ENCODE measurements at regions not wholly inside any gene's neighbourhood (a gene's known extent, or its start where the extent isn't known, plus 50 kb on each side); places are given as distances from the start of the nearest gene placed in this dataset.

DNA sequence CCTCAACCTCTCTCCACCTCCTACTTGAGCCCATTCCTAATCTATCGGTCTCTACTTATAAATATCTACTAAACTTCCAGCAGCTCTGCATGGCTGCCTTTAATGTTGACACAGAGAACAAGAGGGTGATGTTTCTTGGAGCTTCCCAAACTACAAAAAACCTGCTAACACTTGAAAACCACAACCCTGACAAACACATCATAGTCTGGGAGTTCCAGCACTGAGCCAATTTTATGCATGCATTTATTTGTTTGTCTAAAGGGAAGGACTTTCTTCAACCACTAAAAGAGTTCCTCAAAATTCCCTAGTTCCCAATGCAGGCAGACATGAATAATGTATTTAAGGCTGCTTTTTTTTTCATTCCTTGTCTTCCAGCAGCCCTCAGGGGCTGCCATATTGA lies 331.8 kb upstream of the XYLT1 start:
- ChIA-PET CTCF (interaction anchor here (0.6 kb wide), 1 partner anchor 34 kb away, joined by 3 read pairs; no protein-coding TSS in a partner anchor), POLR2A (no interaction called here)
- WGBS (ENCODE audit: insufficient coverage): 100% methylated on average over 1 of the region's 1 CpG
- H3K4me1 ChIP-seq (ENCODE audit: control extremely low read depth in 1 of 4, control insufficient read depth in 4 of 4, insufficient read depth in 4 of 4, low read length in 3 of 4): no peaks in the 10 kb centered on the region
- H3K36me3 ChIP-seq (ENCODE audit: control insufficient read depth in 4 of 4, insufficient read depth in 4 of 4, low read length in 3 of 4): no peaks in the 10 kb centered on the region
- DNase-seq: no peak
- H3K4me3 ChIP-seq (ENCODE audit: control insufficient read depth in 1 of 7, extremely low read depth in 1 of 7, insufficient read depth in 4 of 7, low read depth in 2 of 7, low read length in 6 of 7): no peak overlapping the region
- H3K27ac ChIP-seq (ENCODE audit: insufficient read depth in 1 of 2, low read depth in 1 of 2, low read length in 2 of 2, poor library complexity in 1 of 2, severe bottlenecking in 2 of 2): no peak overlapping the region
- H3K9me3 ChIP-seq (ENCODE audit: control extremely low read depth in 1 of 5, control insufficient read depth in 4 of 5, insufficient read depth in 2 of 5, low read depth in 1 of 5, low read length in 4 of 5): no peaks in the 10 kb centered on the region
- peaks cover 0 to 12% (median 3%) of the 10 kb centered on the region in 5 experiments for H3K27me3 ChIP-seq (replicated peaks in 2 of 5; ENCODE audit: control insufficient read depth in 4 of 5, insufficient read depth in 5 of 5, low read length in 4 of 5)

DNA sequence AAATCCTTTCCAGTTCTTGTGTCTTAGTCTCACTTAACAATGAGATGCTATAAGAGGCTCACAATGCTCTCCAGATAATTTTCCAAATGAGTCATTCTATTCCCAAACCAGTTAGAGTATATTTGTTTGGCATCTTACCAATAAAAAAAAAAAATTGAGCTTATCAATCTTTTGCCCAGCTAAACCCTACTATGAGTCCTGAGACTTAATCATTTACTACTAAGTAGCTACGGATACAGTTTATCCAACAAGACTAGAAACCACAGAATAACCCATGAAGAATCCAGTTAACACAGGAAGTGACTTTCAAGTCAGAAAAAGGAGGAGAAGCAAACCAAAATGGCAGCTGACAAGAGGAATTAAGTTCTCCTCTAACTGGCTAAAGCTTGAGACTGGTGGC lies 330.3 kb upstream of the XYLT1 start:
- 100% methylated on average over 1 of the region's 1 CpG for WGBS (ENCODE audit: insufficient coverage)
- H3K4me1 ChIP-seq (ENCODE audit: control extremely low read depth in 1 of 4, control insufficient read depth in 4 of 4, insufficient read depth in 4 of 4, low read length in 3 of 4): no peaks in the 10 kb centered on the region
- no peak overlapping the region for H3K4me3 ChIP-seq (ENCODE audit: control insufficient read depth in 1 of 7, extremely low read depth in 1 of 7, insufficient read depth in 4 of 7, low read depth in 2 of 7, low read length in 6 of 7)
- ChIA-PET CTCF (no interaction called here), POLR2A (interaction anchor here (0.6 kb wide), 1 partner anchor 26 kb away, joined by 3 read pairs; no protein-coding TSS in a partner anchor)
- no peaks in the 10 kb centered on the region for H3K36me3 ChIP-seq (ENCODE audit: control insufficient read depth in 4 of 4, insufficient read depth in 4 of 4, low read length in 3 of 4)
- H3K27ac ChIP-seq (ENCODE audit: insufficient read depth in 1 of 2, low read depth in 1 of 2, low read length in 2 of 2, poor library complexity in 1 of 2, severe bottlenecking in 2 of 2): no peak overlapping the region
- H3K9me3 ChIP-seq (ENCODE audit: control extremely low read depth in 1 of 5, control insufficient read depth in 4 of 5, insufficient read depth in 2 of 5, low read depth in 1 of 5, low read length in 4 of 5): no peaks in the 10 kb centered on the region
- H3K27me3 ChIP-seq (replicated peaks in 2 of 5; ENCODE audit: control insufficient read depth in 4 of 5, insufficient read depth in 5 of 5, low read length in 4 of 5): peaks cover 0 to 9% (median 3%) of the 10 kb centered on the region in 5 experiments
- DNase-seq: no peak

DNA sequence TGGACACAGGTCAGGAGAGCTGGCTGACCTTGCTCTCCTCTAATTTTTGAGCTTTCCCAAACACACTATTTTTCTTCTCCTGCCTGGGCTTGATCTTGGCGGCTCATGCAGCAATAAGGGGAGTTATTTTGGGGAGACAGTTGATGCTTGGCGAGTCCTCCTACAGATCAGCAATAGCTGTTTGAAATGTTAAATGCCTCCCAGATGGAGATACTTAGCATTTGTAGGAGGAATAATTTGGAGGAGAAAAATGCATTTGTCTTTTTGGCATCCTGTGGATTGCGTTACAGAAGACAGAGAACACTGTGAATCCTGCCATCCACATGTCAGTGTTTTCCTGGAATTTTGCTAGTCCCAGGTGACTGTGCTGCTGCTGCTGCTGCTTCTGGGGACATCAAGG lies 328.0 kb upstream of the XYLT1 start:
- Histone ChIP-seq H3K27me3 (replicated peaks in 2 of 5; ENCODE audit: control insufficient read depth in 4 of 5, insufficient read depth in 5 of 5, low read length in 4 of 5) (peaks cover 0 to 5% (median 0%) of the 10 kb centered on the region in 5 experiments), H3K36me3 (ENCODE audit: control insufficient read depth in 4 of 4, insufficient read depth in 4 of 4, low read length in 3 of 4) (no peaks in the 10 kb centered on the region), H3K4me1 (ENCODE audit: control extremely low read depth in 1 of 4, control insufficient read depth in 4 of 4, insufficient read depth in 4 of 4, low read length in 3 of 4) (no peaks in the 10 kb centered on the region), H3K9me3 (ENCODE audit: control extremely low read depth in 1 of 5, control insufficient read depth in 4 of 5, insufficient read depth in 2 of 5, low read depth in 1 of 5, low read length in 4 of 5) (no peaks in the 10 kb centered on the region), H3K27ac (ENCODE audit: insufficient read depth in 1 of 2, low read depth in 1 of 2, low read length in 2 of 2, poor library complexity in 1 of 2, severe bottlenecking in 2 of 2) (no peak overlapping the region), H3K4me3 (ENCODE audit: control insufficient read depth in 1 of 7, extremely low read depth in 1 of 7, insufficient read depth in 4 of 7, low read depth in 2 of 7, low read length in 6 of 7) (no peak overlapping the region)
- WGBS (ENCODE audit: insufficient coverage): 87% methylated on average over 2 of the region's 3 CpGs
- DNase-seq: no peak
- ChIA-PET POLR2A (no interaction called here), CTCF (no interaction called here)

DNA sequence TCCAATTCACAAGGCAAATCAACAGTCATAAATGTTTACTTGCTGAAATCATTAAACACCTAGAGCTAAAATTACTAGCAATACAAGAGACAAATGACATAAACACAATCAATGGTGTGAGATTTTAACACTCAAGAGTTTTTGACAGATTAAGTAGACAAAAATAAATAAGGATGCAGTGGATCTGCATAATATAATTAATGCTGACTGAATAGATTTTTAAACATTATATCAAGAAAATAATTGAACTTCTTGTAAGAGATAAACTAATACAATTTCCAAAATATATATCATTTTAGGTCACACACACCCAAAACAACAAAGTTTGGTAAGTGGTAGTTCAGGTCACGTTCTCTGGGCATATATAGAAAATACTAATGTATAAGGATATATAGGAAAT lies 322.6 kb upstream of the XYLT1 start:
- Histone ChIP-seq H3K4me3 (ENCODE audit: control insufficient read depth in 1 of 7, extremely low read depth in 1 of 7, insufficient read depth in 4 of 7, low read depth in 2 of 7, low read length in 6 of 7) (no peak overlapping the region), H3K9me3 (ENCODE audit: control extremely low read depth in 1 of 5, control insufficient read depth in 4 of 5, insufficient read depth in 2 of 5, low read depth in 1 of 5, low read length in 4 of 5) (no peaks in the 10 kb centered on the region), H3K4me1 (ENCODE audit: control extremely low read depth in 1 of 4, control insufficient read depth in 4 of 4, insufficient read depth in 4 of 4, low read length in 3 of 4) (no peaks in the 10 kb centered on the region), H3K27ac (ENCODE audit: insufficient read depth in 1 of 2, low read depth in 1 of 2, low read length in 2 of 2, poor library complexity in 1 of 2, severe bottlenecking in 2 of 2) (no peak overlapping the region), H3K36me3 (ENCODE audit: control insufficient read depth in 4 of 4, insufficient read depth in 4 of 4, low read length in 3 of 4) (no peaks in the 10 kb centered on the region), H3K27me3 (replicated peaks in 2 of 5; ENCODE audit: control insufficient read depth in 4 of 5, insufficient read depth in 5 of 5, low read length in 4 of 5) (peaks cover 0 to 2% (median 0%) of the 10 kb centered on the region in 5 experiments)
- ChIA-PET POLR2A (no interaction called here), CTCF (interaction anchor here (1.2 kb wide), 1 partner anchor 18 kb away, joined by 3 read pairs; no protein-coding TSS in a partner anchor)
- no peak for DNase-seq
- no CpG with 5 or more reads among the region's 1 CpG for WGBS (ENCODE audit: insufficient coverage)

DNA sequence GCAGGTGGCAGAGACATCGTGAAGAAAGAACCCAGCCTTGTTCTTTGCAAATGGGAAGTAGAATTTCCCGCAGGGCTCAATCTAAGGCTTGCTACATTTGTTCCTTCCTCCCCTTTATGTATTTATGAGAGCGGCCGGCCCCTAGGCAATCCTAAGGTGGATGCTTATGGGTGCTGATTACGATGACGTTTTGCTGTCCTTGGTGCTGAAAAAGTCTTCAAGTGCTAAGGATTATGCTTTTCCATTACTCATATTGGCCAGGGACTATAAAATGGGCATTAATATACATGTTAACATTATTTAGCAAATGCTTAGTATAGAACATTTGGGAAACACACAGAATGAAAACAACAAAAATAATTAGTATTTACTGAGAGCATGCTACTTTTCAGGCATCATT lies 313.3 kb upstream of the XYLT1 start:
- Histone ChIP-seq H3K4me3 (ENCODE audit: control insufficient read depth in 1 of 7, extremely low read depth in 1 of 7, insufficient read depth in 4 of 7, low read depth in 2 of 7, low read length in 6 of 7) (no peak overlapping the region), H3K4me1 (ENCODE audit: control extremely low read depth in 1 of 4, control insufficient read depth in 4 of 4, insufficient read depth in 4 of 4, low read length in 3 of 4) (no peaks in the 10 kb centered on the region), H3K27ac (ENCODE audit: insufficient read depth in 1 of 2, low read depth in 1 of 2, low read length in 2 of 2, poor library complexity in 1 of 2, severe bottlenecking in 2 of 2) (no peak overlapping the region), H3K9me3 (ENCODE audit: control extremely low read depth in 1 of 5, control insufficient read depth in 4 of 5, insufficient read depth in 2 of 5, low read depth in 1 of 5, low read length in 4 of 5) (no peaks in the 10 kb centered on the region), H3K27me3 (replicated peaks in 2 of 5; ENCODE audit: control insufficient read depth in 4 of 5, insufficient read depth in 5 of 5, low read length in 4 of 5) (peaks cover 0 to 27% (median 2%) of the 10 kb centered on the region in 5 experiments), H3K36me3 (ENCODE audit: control insufficient read depth in 4 of 4, insufficient read depth in 4 of 4, low read length in 3 of 4) (no peaks in the 10 kb centered on the region)
- WGBS (ENCODE audit: insufficient coverage): 0% methylated on average over 4 of the region's 6 CpGs
- peak; percentile 25 to 59 (median 54) for DNase-seq
- ChIA-PET POLR2A (no interaction called here), CTCF (no interaction called here)

DNA sequence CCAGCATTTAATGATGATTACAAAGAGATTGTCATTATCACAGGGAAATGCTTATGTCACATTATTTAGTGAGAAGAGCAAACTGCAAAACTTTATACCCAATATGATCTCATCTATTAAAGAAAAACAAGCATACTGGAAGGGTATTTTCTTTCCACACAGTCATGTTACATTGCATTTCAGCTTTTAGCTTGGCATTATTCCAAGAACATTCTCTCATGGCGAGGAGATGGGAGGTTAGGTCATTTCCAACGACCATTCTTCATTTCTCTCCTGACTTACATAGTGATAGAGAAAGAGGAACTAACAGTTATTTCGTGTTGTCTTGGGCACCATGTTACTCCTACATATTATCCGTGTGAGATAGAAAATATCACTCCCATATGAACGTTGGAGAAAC lies 309.4 kb upstream of the XYLT1 start:
- Histone ChIP-seq H3K4me3 (ENCODE audit: control insufficient read depth in 1 of 7, extremely low read depth in 1 of 7, insufficient read depth in 4 of 7, low read depth in 2 of 7, low read length in 6 of 7) (no peak overlapping the region), H3K27me3 (replicated peaks in 2 of 5; ENCODE audit: control insufficient read depth in 4 of 5, insufficient read depth in 5 of 5, low read length in 4 of 5) (peaks cover 0 to 28% (median 2%) of the 10 kb centered on the region in 5 experiments), H3K36me3 (ENCODE audit: control insufficient read depth in 4 of 4, insufficient read depth in 4 of 4, low read length in 3 of 4) (no peaks in the 10 kb centered on the region), H3K9me3 (ENCODE audit: control extremely low read depth in 1 of 5, control insufficient read depth in 4 of 5, insufficient read depth in 2 of 5, low read depth in 1 of 5, low read length in 4 of 5) (peaks cover 0 to 3% (median 0%) of the 10 kb centered on the region in 5 experiments), H3K27ac (ENCODE audit: insufficient read depth in 1 of 2, low read depth in 1 of 2, low read length in 2 of 2, poor library complexity in 1 of 2, severe bottlenecking in 2 of 2) (no peak overlapping the region), H3K4me1 (ENCODE audit: control extremely low read depth in 1 of 4, control insufficient read depth in 4 of 4, insufficient read depth in 4 of 4, low read length in 3 of 4) (no peaks in the 10 kb centered on the region)
- ChIA-PET CTCF (no interaction called here), POLR2A (no interaction called here)
- WGBS (ENCODE audit: insufficient coverage): 38% methylated on average over 4 of the region's 5 CpGs
- DNase-seq: no peak

DNA sequence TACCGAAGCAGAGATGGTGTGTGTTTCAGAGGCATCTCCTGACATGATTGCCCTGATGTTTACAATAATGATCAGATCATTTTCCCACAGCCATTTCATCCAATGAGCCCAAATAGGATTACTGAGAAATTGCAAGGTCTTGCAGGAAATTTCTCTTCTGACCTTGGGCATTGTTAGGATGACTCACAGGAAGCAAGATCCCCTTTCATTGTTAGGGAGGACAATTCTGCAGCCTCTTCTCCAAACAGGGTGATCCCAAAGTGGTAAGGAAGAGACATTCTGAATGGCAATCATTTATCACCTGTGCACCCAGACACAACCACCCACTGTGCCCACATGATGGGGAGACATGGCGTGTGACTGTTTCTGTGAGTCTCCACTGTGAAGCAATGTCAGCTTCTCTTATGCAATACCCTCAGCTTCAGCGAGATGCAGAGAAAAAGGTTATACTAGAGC lies 306.7 kb upstream of the XYLT1 start:
- no peak for DNase-seq
- ChIA-PET CTCF (no interaction called here), POLR2A (no interaction called here)
- no peaks in the 10 kb centered on the region for H3K4me1 ChIP-seq (ENCODE audit: control extremely low read depth in 1 of 4, control insufficient read depth in 4 of 4, insufficient read depth in 4 of 4, low read length in 3 of 4)
- no peak overlapping the region for H3K4me3 ChIP-seq (ENCODE audit: control insufficient read depth in 1 of 7, extremely low read depth in 1 of 7, insufficient read depth in 4 of 7, low read depth in 2 of 7, low read length in 6 of 7)
- no peaks in the 10 kb centered on the region for H3K36me3 ChIP-seq (ENCODE audit: control insufficient read depth in 4 of 4, insufficient read depth in 4 of 4, low read length in 3 of 4)
- H3K27me3 ChIP-seq (replicated peaks in 2 of 5; ENCODE audit: control insufficient read depth in 4 of 5, insufficient read depth in 5 of 5, low read length in 4 of 5): peaks cover 0 to 14% (median 0%) of the 10 kb centered on the region in 5 experiments
- H3K27ac ChIP-seq (ENCODE audit: insufficient read depth in 1 of 2, low read depth in 1 of 2, low read length in 2 of 2, poor library complexity in 1 of 2, severe bottlenecking in 2 of 2): no peak overlapping the region
- peaks cover 0 to 3% (median 0%) of the 10 kb centered on the region in 5 experiments for H3K9me3 ChIP-seq (ENCODE audit: control extremely low read depth in 1 of 5, control insufficient read depth in 4 of 5, insufficient read depth in 2 of 5, low read depth in 1 of 5, low read length in 4 of 5)
- 100% methylated on average over 1 of the region's 3 CpGs for WGBS (ENCODE audit: insufficient coverage)
